Activated B cell treated with CpG ODN at 0.5 μM for 24 hours (primary cell): ENCODE measurements at regions not wholly inside any gene's neighbourhood (a gene's known extent, or its start where the extent isn't known, plus 50 kb on each side); places are given as distances from the start of the nearest gene placed in this dataset.

Experiments
- ATAC-seq: fragments of 200-7000 bp; cut with Tn5 transposase; one replicate; pipeline ENCODE4 v1.10.0; 2021; ENCODE audit warnings: low read depth, mild to moderate bottlenecking, moderate library complexity
- CTCF ChIA-PET: fragments of 350-600 bp; sonication (Branson Sonifier 250); formaldehyde crosslinking; loops from one replicate; lab custom pipeline; 2021; ENCODE audit warnings: antibody characterized with exemption; lab: Charles Lee
- POLR2A ChIA-PET: fragments of 350-600 bp; sonication (Branson Sonifier 250); formaldehyde crosslinking; loops from one replicate; lab custom pipeline; 2021; ENCODE audit warnings: antibody characterized with exemption; lab: Charles Lee
- DNase-seq: peaks from one replicate; pipeline ENCODE4 v3.0.0; 2022
- H3K27ac Mint-ChIP-seq: one replicate; pipeline ENCODE4 v1.8.0; 2020; ENCODE audit warnings: mixed read lengths
- H3K27me3 Mint-ChIP-seq: one replicate; pipeline ENCODE4 v1.8.0; 2021; ENCODE audit warnings: mixed read lengths
- H3K36me3 Mint-ChIP-seq: one replicate; pipeline ENCODE4 v1.8.0; 2021; ENCODE audit warnings: low read depth, mixed read lengths
- H3K4me1 Mint-ChIP-seq: one replicate; pipeline ENCODE4 v1.8.0; 2021; ENCODE audit warnings: mixed read lengths
- H3K4me3 Mint-ChIP-seq: one replicate; pipeline ENCODE4 v1.8.0; 2020; ENCODE audit warnings: mild to moderate bottlenecking, mixed read lengths
- H3K9me3 Mint-ChIP-seq: one replicate; pipeline ENCODE4 v1.8.0; 2020; ENCODE audit warnings: mixed read lengths
- intact Hi-C: fragments of 100-400 bp; cut with micrococcal nuclease; formaldehyde crosslinking; loops from one replicate; pipeline ENCODE4 v1.15.1; 2024
- TF ChIP-seq, protein P1 (sequence below): fragments of 200-600 bp; IDR thresholded peaks from one replicate; pipeline ENCODE4 v1.8.0; 2022; ENCODE audit warnings: antibody characterized with exemption, mild to moderate bottlenecking

DNA sequence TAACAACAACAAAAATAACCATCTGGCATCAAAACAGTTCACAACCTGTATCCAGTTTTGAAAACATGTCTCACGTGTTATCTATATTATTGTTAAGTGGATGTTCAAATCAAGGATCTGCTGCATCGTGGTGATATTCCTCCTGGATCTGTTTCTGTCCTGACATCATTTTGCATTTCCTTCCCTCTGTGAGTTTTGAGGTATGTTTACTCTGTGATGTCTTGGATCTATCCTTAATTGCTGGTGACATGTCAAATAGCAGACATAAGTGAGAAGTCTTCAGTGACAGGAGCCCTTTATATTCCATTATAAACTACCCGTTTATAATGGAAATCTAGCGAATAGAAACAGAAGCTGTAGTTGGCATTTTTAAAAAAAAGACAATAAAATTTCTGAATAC lies 381.8 kb upstream of the NOX3 start:
- no peaks in the 10 kb centered on the region for H3K4me1 Mint-ChIP-seq
- ChIA-PET POLR2A (no interaction called here), CTCF (no interaction called here)
- no peak for ATAC-seq
- peaks cover 3% of the 10 kb centered on the region for H3K27me3 Mint-ChIP-seq
- no peak overlapping the region for H3K27ac Mint-ChIP-seq
- H3K36me3 Mint-ChIP-seq, result no peaks in the 10 kb centered on the region
- H3K9me3 Mint-ChIP-seq, result no peaks in the 10 kb centered on the region
- DNase-seq, result no peak
- TF ChIP-seq, protein P1, sequence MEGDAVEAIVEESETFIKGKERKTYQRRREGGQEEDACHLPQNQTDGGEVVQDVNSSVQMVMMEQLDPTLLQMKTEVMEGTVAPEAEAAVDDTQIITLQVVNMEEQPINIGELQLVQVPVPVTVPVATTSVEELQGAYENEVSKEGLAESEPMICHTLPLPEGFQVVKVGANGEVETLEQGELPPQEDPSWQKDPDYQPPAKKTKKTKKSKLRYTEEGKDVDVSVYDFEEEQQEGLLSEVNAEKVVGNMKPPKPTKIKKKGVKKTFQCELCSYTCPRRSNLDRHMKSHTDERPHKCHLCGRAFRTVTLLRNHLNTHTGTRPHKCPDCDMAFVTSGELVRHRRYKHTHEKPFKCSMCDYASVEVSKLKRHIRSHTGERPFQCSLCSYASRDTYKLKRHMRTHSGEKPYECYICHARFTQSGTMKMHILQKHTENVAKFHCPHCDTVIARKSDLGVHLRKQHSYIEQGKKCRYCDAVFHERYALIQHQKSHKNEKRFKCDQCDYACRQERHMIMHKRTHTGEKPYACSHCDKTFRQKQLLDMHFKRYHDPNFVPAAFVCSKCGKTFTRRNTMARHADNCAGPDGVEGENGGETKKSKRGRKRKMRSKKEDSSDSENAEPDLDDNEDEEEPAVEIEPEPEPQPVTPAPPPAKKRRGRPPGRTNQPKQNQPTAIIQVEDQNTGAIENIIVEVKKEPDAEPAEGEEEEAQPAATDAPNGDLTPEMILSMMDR, result no peak
- intact Hi-C loops, result no loop called here
- H3K4me3 Mint-ChIP-seq, result no peak overlapping the region

DNA sequence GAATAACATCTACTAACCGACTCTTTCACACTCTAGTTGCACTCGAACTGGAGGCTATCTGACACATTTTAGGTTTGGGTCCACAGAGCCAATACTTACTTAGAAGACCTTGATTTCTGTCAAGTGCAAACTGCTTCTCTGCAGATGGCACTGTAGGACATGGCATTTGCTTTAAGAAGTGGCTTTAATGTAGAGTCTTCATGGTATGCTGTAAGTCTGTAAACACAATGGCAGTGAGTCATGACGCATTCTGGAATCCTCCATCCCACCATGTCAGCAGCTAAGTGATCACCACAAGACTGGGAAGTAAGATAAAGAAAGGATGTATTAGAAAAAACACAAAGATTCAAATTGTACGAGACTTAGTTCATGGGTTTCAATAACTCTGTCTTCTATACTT lies 377.0 kb upstream of the NOX3 start:
- no peak overlapping the region for H3K27ac Mint-ChIP-seq
- TF ChIP-seq, protein P1, result no peak
- ChIA-PET CTCF (no interaction called here), POLR2A (no interaction called here)
- no peaks in the 10 kb centered on the region for H3K9me3 Mint-ChIP-seq
- no peak overlapping the region for H3K4me3 Mint-ChIP-seq
- H3K27me3 Mint-ChIP-seq, result no peaks in the 10 kb centered on the region
- no peak for ATAC-seq
- H3K4me1 Mint-ChIP-seq, result no peaks in the 10 kb centered on the region
- intact Hi-C loops, result no loop called here
- no peaks in the 10 kb centered on the region for H3K36me3 Mint-ChIP-seq
- no peak for DNase-seq

DNA sequence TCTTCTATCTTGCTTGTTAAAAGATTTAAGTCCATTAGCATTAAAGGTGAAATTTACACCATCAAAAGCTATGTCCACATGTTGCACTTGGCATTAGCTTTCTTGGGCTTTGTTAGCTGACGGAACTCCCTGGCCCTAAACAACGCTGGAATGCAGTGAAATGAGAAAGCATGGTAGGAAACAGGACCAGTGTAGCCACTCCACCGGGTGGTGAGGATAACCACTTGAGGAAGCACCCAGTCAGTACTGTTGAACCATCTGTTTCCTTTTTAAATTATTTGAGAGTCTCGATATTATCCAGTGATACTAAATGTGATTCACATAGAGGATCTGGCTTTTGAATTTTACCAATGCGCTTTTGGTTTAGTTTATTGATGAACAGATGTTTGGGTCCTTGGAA lies 374.9 kb upstream of the NOX3 start:
- TF ChIP-seq, protein P1, result no peak
- intact Hi-C loops, result no loop called here
- Mint-ChIP-seq H3K4me1 (no peaks in the 10 kb centered on the region), H3K36me3 (no peaks in the 10 kb centered on the region), H3K27ac (no peak overlapping the region), H3K4me3 (no peak overlapping the region), H3K27me3 (no peaks in the 10 kb centered on the region), H3K9me3 (no peaks in the 10 kb centered on the region)
- DNase-seq (no peak), ATAC-seq (no peak)
- ChIA-PET POLR2A (no interaction called here), CTCF (no interaction called here)

DNA sequence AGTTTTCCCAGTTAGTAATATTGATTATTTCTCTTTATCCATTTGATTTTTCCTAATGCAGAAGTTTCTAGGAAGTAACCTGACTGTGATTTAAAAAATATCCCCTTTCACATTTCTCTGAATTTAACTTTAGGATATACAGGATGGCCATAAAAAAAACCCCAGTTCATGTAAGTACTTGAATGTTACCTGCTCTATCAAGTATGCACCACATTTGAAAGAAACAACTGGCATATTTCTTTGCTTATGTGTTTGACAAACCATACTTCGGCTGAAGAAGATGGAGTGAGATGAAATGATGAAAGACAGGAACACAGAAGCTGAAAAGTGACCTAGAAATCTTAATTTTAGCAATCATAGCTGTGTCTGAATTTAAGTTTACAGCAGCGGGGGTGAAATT lies 374.0 kb upstream of the NOX3 start:
- intact Hi-C loops, result no loop called here
- TF ChIP-seq, protein P1, result no peak
- no peak for ATAC-seq
- CTCF ChIA-PET, result no interaction called here
- Mint-ChIP-seq H3K27ac (no peak overlapping the region), H3K4me1 (no peaks in the 10 kb centered on the region), H3K9me3 (no peaks in the 10 kb centered on the region), H3K36me3 (no peaks in the 10 kb centered on the region), H3K4me3 (no peak overlapping the region), H3K27me3 (no peaks in the 10 kb centered on the region)
- DNase-seq, result no peak
- POLR2A ChIA-PET, result no interaction called here

DNA sequence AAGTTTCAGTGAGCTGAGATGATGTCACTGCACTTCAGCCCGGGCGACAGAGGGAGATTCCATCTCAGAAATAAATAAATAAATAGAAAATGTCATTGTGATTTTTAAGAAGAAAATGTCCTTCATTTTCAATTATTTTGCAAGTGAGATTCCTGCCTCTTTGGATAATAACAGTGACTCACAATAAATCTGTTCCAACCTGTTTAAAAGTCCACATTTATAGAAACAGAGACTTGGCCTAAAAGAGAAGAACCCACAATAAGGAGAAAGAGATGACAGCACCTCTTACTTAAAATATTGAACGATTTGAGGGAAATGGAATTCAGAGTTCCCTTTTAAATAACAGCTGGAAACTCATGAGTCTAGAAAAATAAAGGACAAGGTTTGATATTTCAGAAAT lies 373.4 kb upstream of the NOX3 start:
- H3K4me3 Mint-ChIP-seq, result no peak overlapping the region

More for the DNA sequence above, 373.4 kb upstream of the NOX3 start:
- Mint-ChIP-seq H3K27me3 (no peaks in the 10 kb centered on the region), H3K9me3 (no peaks in the 10 kb centered on the region), H3K4me1 (no peaks in the 10 kb centered on the region), H3K27ac (no peak overlapping the region), H3K36me3 (no peaks in the 10 kb centered on the region)
- intact Hi-C loops, result no loop called here
- TF ChIP-seq, protein P1, result no peak
- DNase-seq (no peak), ATAC-seq (no peak)
- POLR2A ChIA-PET, result no interaction called here
- CTCF ChIA-PET, result no interaction called here
